ENCODE measurements at regions not wholly inside any gene's neighbourhood (a gene's known extent, or its start where the extent isn't known, plus 50 kb on each side); places are given as distances from the start of the nearest gene placed in this dataset.
"Not testable (repeated sequence)": the region's sequence is repeated elsewhere in the genome, so short reads cannot be mapped to it uniquely, and the experiment has no call there.

- H3K23me2 ChIP-seq (ENCODE audit: insufficient read length, low read depth, low read length, poor library complexity, severe bottlenecking); H4K8ac ChIP-seq (replicated peaks; ENCODE audit: insufficient read length, low read depth, low read length); H3K4ac ChIP-seq (ENCODE audit: low read depth, low read length); H3K4me2 ChIP-seq (ENCODE audit: insufficient read depth, insufficient read length, low read length); H4K91ac ChIP-seq (ENCODE audit: insufficient read length, low read depth, low read length); H3K4me1 ChIP-seq (ENCODE audit: insufficient read depth, low read length); H3K79me1 ChIP-seq (ENCODE audit: insufficient read depth, low read depth, low read length, poor library complexity, severe bottlenecking); H2BK20ac ChIP-seq (ENCODE audit: low read depth, low read length, poor library complexity, severe bottlenecking); H4K20me1 ChIP-seq (ENCODE audit: control insufficient read depth, insufficient read depth, insufficient read length); H3K4me3 Mint-ChIP-seq; H3K9ac ChIP-seq (ENCODE audit: extremely low read depth, insufficient read length, low read length); H2AK5ac ChIP-seq (ENCODE audit: insufficient read length, low read length); H3K9me3 Mint-ChIP-seq; H3K56ac ChIP-seq (ENCODE audit: insufficient read length, low read depth, low read length); H3K23ac ChIP-seq (ENCODE audit: insufficient read length, low read depth, low read length); H3K27me3 Mint-ChIP-seq (ENCODE audit: low read depth); H2BK120ac ChIP-seq (ENCODE audit: low read depth, low read length, poor library complexity, severe bottlenecking); H3K4me1 Mint-ChIP-seq; H3T11ph ChIP-seq (ENCODE audit: low read length); H3K14ac ChIP-seq (ENCODE audit: insufficient read depth, low read length); DNase-seq; H2BK15ac ChIP-seq (ENCODE audit: low read depth, low read length); H3K27ac ChIP-seq (ENCODE audit: insufficient read length, low read depth, low read length); H4K5ac ChIP-seq (ENCODE audit: insufficient read length, low read depth, low read length); H3K18ac ChIP-seq (ENCODE audit: insufficient read length, low read depth, low read length); H2BK12ac ChIP-seq (ENCODE audit: insufficient read length, low read depth, low read length); H2AFZ ChIP-seq (ENCODE audit: low read length); H3K27me3 ChIP-seq (ENCODE audit: insufficient read depth, low read length); H2BK5ac ChIP-seq (ENCODE audit: insufficient read length, low read length); H3K27ac Mint-ChIP-seq; H3K79me2 ChIP-seq (ENCODE audit: insufficient read depth, low read length); H3K9me3 ChIP-seq (ENCODE audit: control insufficient read depth, low read depth, low read length): not testable (repeated sequence)
- H3K36me3 Mint-ChIP-seq (ENCODE audit: insufficient read depth in 1 of 3, low read depth in 3 of 3) = peaks cover 25 to 48% (median 27%) of the 10 kb centered on the region in 3 experiments; a peak in 6 of 7 replicates
- WGBS (ENCODE audit: extremely low coverage, insufficient read length, low lambda C conversion rate) = no CpG with 5 or more reads among the region's 18 CpGs
Observed at GRCh38 chr7:112916431-112916830, 126.2 kb upstream of the TMEM168 start.
